Loucy (cell line): ENCODE measurements at regions not wholly inside any gene's neighbourhood (a gene's known extent, or its start where the extent isn't known, plus 50 kb on each side); places are given as distances from the start of the nearest gene placed in this dataset.
"Not testable (repeated sequence)": the region's sequence is repeated elsewhere in the genome, so short reads cannot be mapped to it uniquely, and the experiment has no call there.

Source experiments
- H2AFZ ChIP-seq: fragments of 200-600 bp; sonication (generic); 2 replicates; pipeline ENCODE4 v1.6.0; 2016; ENCODE audit warnings: antibody characterized with exemption, mild to moderate bottlenecking, low read length, moderate library complexity
- H3F3A ChIP-seq: fragments of 200-600 bp; 2 replicates; pipeline ENCODE4 v1.6.0; 2016; ENCODE audit warnings: antibody characterized with exemption, low read depth, mild to moderate bottlenecking
- H3K27me3 ChIP-seq: fragments of 200-600 bp; sonication (generic); 2 replicates; pipeline ENCODE4 v1.6.1; 2014; ENCODE audit warnings: low read length, mild to moderate bottlenecking; ENCODE audit not compliant: insufficient read depth, poor library complexity, severe bottlenecking
- H3K36me3 ChIP-seq: fragments of 200-600 bp; sonication (generic); 2 replicates; pipeline ENCODE4 v1.6.1; 2016; ENCODE audit warnings: low read length; ENCODE audit not compliant: insufficient read depth
- H3K4me1 ChIP-seq: fragments of 200-600 bp; sonication (generic); 2 replicates; pipeline ENCODE4 v1.5.1; 2014; ENCODE audit warnings: low read length, mild to moderate bottlenecking; ENCODE audit not compliant: insufficient read depth, poor library complexity, severe bottlenecking
- H3K4me2 ChIP-seq: fragments of 200-600 bp; sonication (generic); 2 replicates; pipeline ENCODE4 v1.6.0; 2014; ENCODE audit warnings: antibody characterized with exemption, low read length, low read depth, mild to moderate bottlenecking; ENCODE audit not compliant: poor library complexity, severe bottlenecking
- H3K4me3 ChIP-seq: fragments of 200-600 bp; sonication (generic); 2 replicates; pipeline ENCODE4 v1.5.1; 2014; ENCODE audit warnings: low read length, mild to moderate bottlenecking, mixed read lengths; ENCODE audit not compliant: poor library complexity, severe bottlenecking
- H3K79me2 ChIP-seq: fragments of 200-600 bp; sonication (generic); 2 replicates; pipeline ENCODE4 v1.6.1; 2014; ENCODE audit warnings: low read length; ENCODE audit not compliant: insufficient read depth
- H3K9ac ChIP-seq: fragments of 200-600 bp; sonication (generic); 2 replicates; pipeline ENCODE4 v1.6.0; 2014; ENCODE audit warnings: mild to moderate bottlenecking, low read depth, low read length, moderate library complexity; ENCODE audit not compliant: poor library complexity, severe bottlenecking
- H3K9me2 ChIP-seq: fragments of 200-600 bp; sonication (generic); replicated peaks from 2 replicates; pipeline ENCODE4 v1.6.1; 2016; ENCODE audit warnings: low read depth, low read length, mixed read lengths
- H3K9me3 ChIP-seq: fragments of 200-600 bp; sonication (generic); 2 replicates; pipeline ENCODE4 v1.6.1; 2014; ENCODE audit warnings: mild to moderate bottlenecking, antibody characterized with exemption, low read length, low read depth; ENCODE audit not compliant: insufficient read depth
- H4K20me1 ChIP-seq: fragments of 200-600 bp; sonication (generic); 2 replicates; pipeline ENCODE4 v1.6.0; 2014; ENCODE audit warnings: antibody characterized with exemption, low read length, mild to moderate bottlenecking; ENCODE audit not compliant: insufficient read depth, poor library complexity, severe bottlenecking
- CTCF ChIP-seq: fragments of 200-600 bp; sonication (generic); conservative IDR thresholded peaks from 2 replicates; pipeline ENCODE4 v1.5.1; 2014; ENCODE audit warnings: mild to moderate bottlenecking, antibody characterized with exemption, low read length
- EZH2phosphoT487 ChIP-seq: fragments of 200-600 bp; IDR thresholded peaks from 2 replicates; pipeline ENCODE4 v1.6.1; 2018; ENCODE audit warnings: antibody characterized with exemption, mild to moderate bottlenecking, moderate library complexity, borderline replicate concordance

GRCh38 chr11:91296629-91297028 lies 928.0 kb upstream of the FAT3 start:
- Histone ChIP-seq H3K4me2 (no peak overlapping the region), H3K27me3 (no peaks in the 10 kb centered on the region), H3K4me1 (no peaks in the 10 kb centered on the region), H3K79me2 (no peaks in the 10 kb centered on the region), H3K9me2 (no peaks in the 10 kb centered on the region), H2AFZ (no peak overlapping the region), H3K9ac (no peak overlapping the region), H3K36me3 (no peaks in the 10 kb centered on the region), H3K9me3 (no peaks in the 10 kb centered on the region), H3F3A (no peaks in the 10 kb centered on the region), H3K4me3 (no peak overlapping the region), H4K20me1 (no peaks in the 10 kb centered on the region)
- TF ChIP-seq CTCF (no peak), EZH2phosphoT487 (no peak)

- H3K4me2 ChIP-seq = no peak overlapping the region
- no peak overlapping the region for H2AFZ ChIP-seq
- no peak overlapping the region for H3K9ac ChIP-seq
Observed at GRCh38 chr11:91295591-91295990, 929.0 kb upstream of the FAT3 start.

GRCh38 chr11:91293119-91293518 lies 931.5 kb upstream of the FAT3 start:
- TF ChIP-seq CTCF = no peak
- no peak for TF ChIP-seq EZH2phosphoT487
- no peaks in the 10 kb centered on the region for H3K36me3 ChIP-seq
- H3K9ac ChIP-seq = no peak overlapping the region
- H4K20me1 ChIP-seq = no peaks in the 10 kb centered on the region
- no peaks in the 10 kb centered on the region for H3K79me2 ChIP-seq
- no peak overlapping the region for H3K4me2 ChIP-seq
- H3K9me2 ChIP-seq = no peaks in the 10 kb centered on the region
- H3K4me1 ChIP-seq = no peaks in the 10 kb centered on the region
- no peaks in the 10 kb centered on the region for H3K27me3 ChIP-seq
- no peak overlapping the region for H2AFZ ChIP-seq
- no peaks in the 10 kb centered on the region for H3K9me3 ChIP-seq
- H3F3A ChIP-seq = no peaks in the 10 kb centered on the region
- no peak overlapping the region for H3K4me3 ChIP-seq

More at GRCh38 chr11:91295591-91295990, 929.0 kb upstream of the FAT3 start:
- no peaks in the 10 kb centered on the region for H3K9me3 ChIP-seq
- H3K4me1 ChIP-seq = no peaks in the 10 kb centered on the region
- H3K4me3 ChIP-seq = no peak overlapping the region
- TF ChIP-seq EZH2phosphoT487 = no peak
- no peaks in the 10 kb centered on the region for H4K20me1 ChIP-seq
- H3K9me2 ChIP-seq = no peaks in the 10 kb centered on the region
- no peaks in the 10 kb centered on the region for H3K36me3 ChIP-seq
- no peaks in the 10 kb centered on the region for H3K27me3 ChIP-seq
- no peaks in the 10 kb centered on the region for H3K79me2 ChIP-seq
- no peaks in the 10 kb centered on the region for H3F3A ChIP-seq

GRCh38 chr11:91272089-91272488 lies 952.5 kb upstream of the FAT3 start:
- TF ChIP-seq CTCF = no peak
- TF ChIP-seq EZH2phosphoT487 = no peak

DNA sequence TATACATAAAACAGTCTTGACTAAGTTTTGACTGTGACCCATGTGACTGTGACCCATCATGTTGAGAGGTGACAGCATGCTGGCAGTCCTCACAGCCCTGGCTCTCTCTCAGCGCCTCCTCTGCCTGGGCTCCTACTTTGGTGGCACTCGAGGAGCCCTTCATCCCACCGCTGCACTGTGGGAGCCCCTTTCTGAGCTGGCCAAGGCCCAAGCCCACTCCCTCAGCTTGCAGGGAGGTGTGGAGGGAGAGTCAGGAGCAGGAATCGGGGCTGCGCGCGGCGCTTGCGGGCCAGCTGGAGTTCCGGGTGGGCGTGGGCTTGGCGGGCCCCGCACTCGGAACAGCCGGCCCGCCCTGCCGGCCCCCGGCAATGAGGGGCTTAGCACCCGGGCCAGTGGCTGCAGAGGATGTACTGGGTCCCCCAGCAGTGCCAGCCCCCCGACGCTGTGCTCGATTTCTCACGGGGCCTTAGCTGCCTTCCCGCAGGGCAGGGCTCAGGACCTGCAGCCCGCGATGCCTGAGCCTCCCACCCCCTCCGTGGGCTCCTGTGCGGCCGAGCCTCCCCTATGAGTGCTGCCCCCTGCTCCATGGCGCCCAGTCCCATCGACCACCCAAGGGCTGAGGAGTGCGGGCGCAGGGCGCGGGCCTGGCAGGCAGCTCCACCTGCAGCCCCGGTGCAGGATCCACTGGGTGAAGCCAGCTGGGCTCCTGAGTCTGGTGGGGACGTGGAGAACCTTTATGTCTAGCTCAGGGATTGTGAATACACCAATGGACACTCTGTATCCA lies 955.9 kb upstream of the FAT3 start:
- H3K9me2 ChIP-seq, H3K4me3 ChIP-seq, H3K79me2 ChIP-seq, H3F3A ChIP-seq, H4K20me1 ChIP-seq, H3K9me3 ChIP-seq, H3K36me3 ChIP-seq, H3K4me2 ChIP-seq, H3K4me1 ChIP-seq, H3K27me3 ChIP-seq, H2AFZ ChIP-seq, H3K9ac ChIP-seq: not testable (repeated sequence)

More at GRCh38 chr11:91272089-91272488, 952.5 kb upstream of the FAT3 start:
- H3K4me3 ChIP-seq = no peak overlapping the region
- no peak overlapping the region for H2AFZ ChIP-seq
- H4K20me1 ChIP-seq = no peaks in the 10 kb centered on the region
- no peaks in the 10 kb centered on the region for H3F3A ChIP-seq
- no peaks in the 10 kb centered on the region for H3K9me2 ChIP-seq
- H3K9ac ChIP-seq = no peak overlapping the region
- no peaks in the 10 kb centered on the region for H3K9me3 ChIP-seq
- H3K36me3 ChIP-seq = no peaks in the 10 kb centered on the region
- no peak overlapping the region for H3K4me2 ChIP-seq
- H3K4me1 ChIP-seq = no peaks in the 10 kb centered on the region
- no peaks in the 10 kb centered on the region for H3K27me3 ChIP-seq
- no peaks in the 10 kb centered on the region for H3K79me2 ChIP-seq
